ENCODE measurements at regions not wholly inside any gene's neighbourhood (a gene's known extent, or its start where the extent isn't known, plus 50 kb on each side); places are given as distances from the start of the nearest gene placed in this dataset.

DNA sequence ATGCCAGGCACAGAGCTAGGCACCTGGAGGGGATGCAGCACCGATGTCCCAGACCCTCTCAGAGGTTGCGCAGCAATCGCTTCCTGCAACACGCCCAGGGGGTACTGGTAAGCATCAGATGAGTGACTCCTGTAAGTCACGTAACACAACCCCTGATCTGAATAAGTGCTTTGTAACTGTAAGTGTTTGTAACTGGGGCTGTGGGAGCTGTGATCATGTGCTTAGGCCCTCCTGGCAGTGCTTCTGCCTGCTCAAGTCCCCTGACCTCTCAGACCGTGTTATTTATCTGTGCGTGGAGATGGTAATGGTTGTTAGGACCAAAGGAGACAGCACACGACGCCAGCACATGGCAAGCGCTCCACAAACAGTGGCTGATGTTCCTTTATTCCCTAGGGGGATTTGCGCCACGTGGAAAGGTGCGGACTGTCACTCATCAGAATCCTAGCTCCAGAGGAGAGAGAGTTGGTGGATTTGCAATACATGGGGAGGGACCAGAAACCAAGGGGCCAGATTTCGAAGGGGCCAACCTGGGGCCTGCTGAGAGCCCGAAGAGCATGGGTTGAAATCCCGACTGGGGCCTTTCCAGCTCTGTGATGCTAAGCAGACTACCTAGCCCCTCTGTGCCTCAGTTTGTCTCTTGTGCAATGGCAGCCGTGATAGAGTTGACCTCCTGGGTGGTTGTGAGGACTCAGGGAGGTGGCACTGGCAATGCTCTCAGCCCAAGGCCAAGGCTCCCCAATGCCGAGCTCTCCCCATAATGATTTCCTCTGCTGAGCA lies 151.8 kb downstream of the IRF8 start:
- H4K20me1 ChIP-seq (ENCODE audit: insufficient read depth) = no peaks in the 10 kb centered on the region

DNA sequence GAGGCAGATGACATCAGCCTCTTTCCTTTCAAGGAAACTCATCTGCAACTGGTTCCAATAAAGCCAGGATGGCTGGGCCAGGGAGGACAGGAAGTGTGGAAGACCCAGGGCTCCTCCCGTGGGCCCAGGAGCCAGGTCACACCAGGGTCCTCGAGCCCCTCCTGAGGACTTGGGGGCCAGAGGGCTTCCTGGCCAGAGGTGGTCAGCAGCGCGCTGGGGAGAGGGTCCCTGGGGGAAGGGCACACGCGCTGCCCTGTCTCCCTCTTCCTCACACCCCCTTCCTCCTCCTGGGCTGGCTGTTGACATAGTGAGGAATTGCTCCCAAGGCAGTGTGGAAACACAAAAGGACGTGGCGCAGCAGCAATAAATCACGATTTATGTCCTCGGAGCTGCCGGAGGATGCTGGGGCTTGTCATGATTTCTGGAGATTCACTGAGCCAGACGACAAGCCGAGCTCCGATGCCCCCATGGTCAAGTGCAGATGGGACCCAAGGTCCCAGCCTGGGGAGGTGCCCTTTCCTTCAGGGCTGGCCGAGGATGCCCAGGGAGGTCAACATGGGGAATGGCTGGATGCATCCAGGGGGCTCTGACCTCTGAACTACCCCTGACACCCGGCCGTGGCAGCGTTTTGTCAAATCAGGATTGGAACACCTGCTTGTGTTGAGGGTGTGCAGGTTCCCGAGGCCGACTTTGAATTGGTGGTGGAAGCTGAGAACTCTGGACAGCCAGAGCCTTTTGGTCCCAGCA lies 152.6 kb downstream of the IRF8 start:
- DNase-seq (ENCODE audit: low read depth, low spot score) (no peak), ATAC-seq (no peak)
- ChIA-PET CTCF (interaction anchor here (0.6 to 0.7 kb wide), 2 partner anchors 393 to 466 kb away, joined by 3 to 4 read pairs; no protein-coding TSS in a partner anchor), RAD21 (ENCODE audit: low non-redundant PET in 1 of 2, low total read pairs in 2 of 2, uncharacterized antibody in 2 of 2, unreplicated experiment in 2 of 2) (no interaction called here), POLR2A (no interaction called here)
- Histone ChIP-seq H3K9me3 (ENCODE audit: control insufficient read depth in 1 of 2, insufficient read depth in 1 of 2, low read depth in 1 of 2, low read length in 2 of 2) (no peaks in the 10 kb centered on the region), H3K9ac (ENCODE audit: low read length) (no peak overlapping the region), H3K9me2 (ENCODE audit: insufficient read depth) (no peaks in the 10 kb centered on the region), H3K4me2 (ENCODE audit: low read length) (no peak overlapping the region), H3K36me3 (ENCODE audit: control insufficient read depth in 1 of 2, insufficient read depth in 2 of 2, low read length in 2 of 2) (no peaks in the 10 kb centered on the region), H3K27ac (ENCODE audit: low read depth, low read length) (no peak overlapping the region), H3K27me3 (ENCODE audit: insufficient read depth, low read length) (peaks cover 31% of the 10 kb centered on the region), H3K4me3 (replicated peaks in 1 of 2; ENCODE audit: low read depth in 1 of 2, low read length in 2 of 2) (no peak overlapping the region), H2AFZ (ENCODE audit: low read depth, low read length, poor library complexity, severe bottlenecking) (no peak overlapping the region), H3K4me1 (ENCODE audit: control insufficient read depth in 1 of 2, insufficient read depth in 2 of 2, low read length in 2 of 2) (no peaks in the 10 kb centered on the region), H4K20me1 (ENCODE audit: insufficient read depth) (no peaks in the 10 kb centered on the region), H3K79me2 (ENCODE audit: insufficient read depth, low read length) (no peaks in the 10 kb centered on the region)
- BruUV-seq (replicated peaks) = no TSS peak
- intact Hi-C loops (cut with micrococcal nuclease) = no loop called here
- TF ChIP-seq ZBTB33 (IDR thresholded peaks at IDR 0.05; ENCODE audit: extremely low read depth, insufficient replicate concordance, low read length) (no peak), RAD21 (IDR thresholded peaks at IDR 0.05; ENCODE audit: low read depth) (no peak), TCF7L2 (IDR thresholded peaks at IDR 0.05; ENCODE audit: borderline replicate concordance, extremely low read depth, insufficient read depth, insufficient read length) (no peak), YY1 (IDR thresholded peaks at IDR 0.05; ENCODE audit: extremely low read depth, insufficient replicate concordance, low read depth, low read length) (no peak), MAX (IDR thresholded peaks at IDR 0.05) (no peak), ATF3 (IDR thresholded peaks at IDR 0.05) (no peak), REST (IDR thresholded peaks at IDR 0.05; ENCODE audit: low read depth) (no peak), EGR1 (IDR thresholded peaks at IDR 0.05; ENCODE audit: low read depth) (no peak), SRF (IDR thresholded peaks at IDR 0.05; ENCODE audit: low read depth) (no peak), ZFX (IDR thresholded peaks at IDR 0.05) (no peak), CBX3 (IDR thresholded peaks at IDR 0.05; ENCODE audit: low read depth) (no peak)

More for the DNA sequence above, 151.8 kb downstream of the IRF8 start:
- DNase-seq (ENCODE audit: low read depth, low spot score) = no peak
- ChIA-PET CTCF (interaction anchor here (0.7 to 2.7 kb wide), 2 partner anchors 467 kb away, joined by 4 to 15 read pairs; no protein-coding TSS in a partner anchor), POLR2A (no interaction called here), RAD21 (ENCODE audit: low non-redundant PET in 1 of 2, low total read pairs in 2 of 2, uncharacterized antibody in 2 of 2, unreplicated experiment in 2 of 2) (no interaction called here)
- no TSS peak for BruUV-seq (replicated peaks)
- H3K9ac ChIP-seq (ENCODE audit: low read length) = no peak overlapping the region
- H3K4me2 ChIP-seq (ENCODE audit: low read length) = no peak overlapping the region
- intact Hi-C loops (cut with micrococcal nuclease) = no loop called here
- H3K36me3 ChIP-seq (ENCODE audit: control insufficient read depth in 1 of 2, insufficient read depth in 2 of 2, low read length in 2 of 2) = no peaks in the 10 kb centered on the region
- no peaks in the 10 kb centered on the region for H3K9me2 ChIP-seq (ENCODE audit: insufficient read depth)
- ATAC-seq = no peak
- no peak overlapping the region for H3K4me3 ChIP-seq (replicated peaks in 1 of 2; ENCODE audit: low read depth in 1 of 2, low read length in 2 of 2)
- H3K27me3 ChIP-seq (ENCODE audit: insufficient read depth, low read length) = peaks cover 31% of the 10 kb centered on the region
- no peaks in the 10 kb centered on the region for H3K4me1 ChIP-seq (ENCODE audit: control insufficient read depth in 1 of 2, insufficient read depth in 2 of 2, low read length in 2 of 2)
- no peaks in the 10 kb centered on the region for H3K9me3 ChIP-seq (ENCODE audit: control insufficient read depth in 1 of 2, insufficient read depth in 1 of 2, low read depth in 1 of 2, low read length in 2 of 2)
- no peak overlapping the region for H2AFZ ChIP-seq (ENCODE audit: low read depth, low read length, poor library complexity, severe bottlenecking)
- no peak for TF ChIP-seq EZH2phosphoT487 (IDR thresholded peaks at IDR 0.05; ENCODE audit: borderline replicate concordance)
- H3K79me2 ChIP-seq (ENCODE audit: insufficient read depth, low read length) = no peaks in the 10 kb centered on the region
- H3K27ac ChIP-seq (ENCODE audit: low read depth, low read length) = no peak overlapping the region
